Fibroblast of mammary gland (primary cell): ENCODE measurements at regions not wholly inside any gene's neighbourhood (a gene's known extent, or its start where the extent isn't known, plus 50 kb on each side); places are given as distances from the start of the nearest gene placed in this dataset.

Experiments used
- DNase-seq: peaks from one replicate; pipeline ENCODE4 v3.0.0-alpha.2; 2010; ENCODE audit warnings: low read depth
- H3K4me3 ChIP-seq: 2 replicates; pipeline ENCODE4 v1.5.1; 2011; ENCODE audit warnings: low read depth, mild to moderate bottlenecking, low read length, moderate library complexity; ENCODE audit not compliant: control insufficient read depth
- CTCF ChIP-seq: conservative IDR thresholded peaks from 2 replicates; pipeline ENCODE4 v1.5.1; 2011; ENCODE audit warnings: low read depth, low read length, inconsistent platforms; ENCODE audit not compliant: control insufficient read depth, insufficient read depth

DNA sequence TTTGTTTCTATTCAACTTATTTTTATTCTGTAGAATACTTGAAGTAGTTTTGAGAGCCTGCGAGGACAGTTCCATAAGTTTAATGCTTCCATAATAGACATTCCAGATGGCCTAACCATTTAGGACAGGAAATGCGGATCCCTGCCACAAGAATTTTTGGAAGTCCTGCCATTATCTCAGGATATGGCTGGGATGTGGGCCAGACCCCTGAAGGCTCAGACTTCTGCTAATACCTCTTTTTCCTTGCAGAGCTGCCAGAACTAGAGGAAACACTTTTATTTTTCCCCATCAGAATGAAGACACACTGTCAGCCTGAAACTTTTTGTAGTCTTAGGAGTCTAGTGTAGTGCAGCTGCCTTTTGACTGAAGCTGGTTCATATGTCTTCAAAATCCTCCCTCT lies 806.5 kb downstream of the TDRD15 start:
- H3K4me3 ChIP-seq: no peak overlapping the region
- no peak for TF ChIP-seq CTCF
- DNase-seq: no peak

GRCh38 chr2:21939967-21940366 lies 816.2 kb downstream of the TDRD15 start:
- no peak overlapping the region for H3K4me3 ChIP-seq
- no peak for TF ChIP-seq CTCF
- no peak for DNase-seq

DNA sequence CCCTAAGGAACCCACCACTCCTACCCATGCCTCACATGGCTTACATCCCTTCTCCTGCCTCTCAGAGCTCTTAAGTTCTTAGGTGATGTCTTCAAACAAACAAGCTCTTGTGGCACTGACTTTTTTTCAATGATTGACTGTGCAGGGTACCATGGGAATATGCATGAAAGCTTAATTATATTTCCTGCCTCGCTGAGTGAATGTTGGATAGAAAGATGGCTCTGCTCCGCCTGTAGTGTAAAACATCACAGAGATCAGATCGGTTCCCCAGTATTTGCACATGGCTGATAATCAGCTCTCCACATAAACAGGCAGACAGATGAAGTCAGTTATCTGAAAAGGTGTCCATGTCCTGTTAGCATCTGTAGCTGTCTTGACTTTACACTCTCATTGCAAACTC lies 820.8 kb downstream of the TDRD15 start:
- no peak for TF ChIP-seq CTCF
- DNase-seq: no peak

DNA sequence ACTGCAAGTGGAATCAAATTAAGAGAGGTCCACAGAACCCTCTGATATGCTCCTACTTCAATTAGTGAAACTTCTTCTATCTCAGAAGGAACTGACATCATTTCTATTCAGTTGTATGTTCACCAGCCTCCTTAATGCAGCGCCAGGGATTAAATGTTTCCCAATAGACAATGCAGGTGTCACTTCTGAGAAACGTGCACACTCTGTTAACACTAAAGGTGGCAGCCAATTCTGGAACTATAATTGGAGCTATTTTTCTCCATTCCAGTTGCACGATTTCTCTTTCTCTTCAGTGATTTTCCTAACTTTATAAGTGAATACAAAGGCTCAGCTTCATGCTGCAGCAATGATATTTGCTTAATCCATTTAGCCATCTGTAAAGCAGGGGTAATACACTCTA lies 821.9 kb downstream of the TDRD15 start:
- no peak overlapping the region for H3K4me3 ChIP-seq
- TF ChIP-seq CTCF: no peak
- DNase-seq: no peak

More for the DNA sequence above, 820.8 kb downstream of the TDRD15 start:
- H3K4me3 ChIP-seq: no peak overlapping the region

DNA sequence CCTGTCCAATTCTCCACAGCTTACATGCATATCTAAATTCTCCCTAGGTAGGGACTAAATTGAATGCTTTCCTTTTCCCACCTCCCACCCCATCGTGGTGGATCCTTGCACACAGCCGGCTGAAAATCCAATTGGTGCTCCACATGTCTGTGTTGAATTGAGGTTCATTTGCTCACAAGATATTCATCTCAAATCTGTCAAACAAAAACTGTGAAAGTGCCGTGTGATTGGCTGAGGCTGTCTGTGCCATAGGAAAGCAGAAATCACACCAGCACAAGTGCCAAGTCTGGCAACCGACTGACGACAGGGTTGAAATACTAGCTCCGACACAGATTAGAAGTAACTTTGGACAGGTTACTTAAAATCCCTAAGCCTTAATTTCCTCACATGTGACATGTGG lies 823.3 kb downstream of the TDRD15 start:
- no peak overlapping the region for H3K4me3 ChIP-seq
- no peak for DNase-seq
- TF ChIP-seq CTCF: no peak

- H3K4me3 ChIP-seq: no peak overlapping the region
- DNase-seq: no peak
- no peak for TF ChIP-seq CTCF
These were observed 842.4 kb downstream of the TDRD15 start for GRCh38 chr2:21966139-21966538.

- no peak for DNase-seq
- no peak for TF ChIP-seq CTCF
- H3K4me3 ChIP-seq: no peak overlapping the region
These were observed 847.2 kb downstream of the TDRD15 start for GRCh38 chr2:21970971-21971370.
